Glomerular endothelial cell (primary cell): ENCODE measurements at regions not wholly inside any gene's neighbourhood (a gene's known extent, or its start where the extent isn't known, plus 50 kb on each side); places are given as distances from the start of the nearest gene placed in this dataset.

Source experiments
- DNase-seq: peaks from one replicate; pipeline ENCODE4 v3.0.0-alpha.2; 2011; ENCODE audit warnings: low read depth, low spot score; ENCODE audit errors: extremely low read depth

GRCh38 chr10:4775808-4776207 is 50.2 kb upstream of the AKR1E2 start:
- no peak for DNase-seq

- no peak for DNase-seq
These were observed 53.8 kb upstream of the AKR1E2 start for GRCh38 chr10:4772202-4772570.

GRCh38 chr10:4771554-4772201 is 54.3 kb upstream of the AKR1E2 start:
- DNase-seq = no peak

- peak; percentile 93 for DNase-seq
These were observed 55.0 kb upstream of the AKR1E2 start for GRCh38 chr10:4770801-4771553.

- DNase-seq = no peak
These were observed 57.6 kb upstream of the AKR1E2 start for GRCh38 chr10:4768416-4768815.

GRCh38 chr10:4767033-4767814 is 58.8 kb upstream of the AKR1E2 start:
- DNase-seq = no peak

- DNase-seq = no peak
These were observed 59.6 kb upstream of the AKR1E2 start for GRCh38 chr10:4766454-4766853.

GRCh38 chr10:4765428-4765827 is 60.6 kb upstream of the AKR1E2 start:
- DNase-seq = no peak

GRCh38 chr10:4763960-4764428 is 62.0 kb upstream of the AKR1E2 start:
- DNase-seq = no peak

- DNase-seq = no peak
These were observed 62.5 kb upstream of the AKR1E2 start for GRCh38 chr10:4763513-4763912.

GRCh38 chr10:4758256-4758655 is 67.8 kb upstream of the AKR1E2 start:
- no peak for DNase-seq

- no peak for DNase-seq
These were observed 70.6 kb upstream of the AKR1E2 start for GRCh38 chr10:4755286-4755989.

GRCh38 chr10:4754143-4754542 is 71.9 kb upstream of the AKR1E2 start:
- DNase-seq = no peak

- DNase-seq = no peak
These were observed 74.8 kb upstream of the AKR1E2 start for GRCh38 chr10:4751211-4751610.

GRCh38 chr10:4749271-4749574 is 76.8 kb upstream of the AKR1E2 start:
- DNase-seq = no peak

GRCh38 chr10:4748491-4749270 is 77.3 kb upstream of the AKR1E2 start:
- no peak for DNase-seq

- DNase-seq = no peak
These were observed 83.8 kb upstream of the AKR1E2 start for GRCh38 chr10:4742217-4742616.

GRCh38 chr10:4740471-4740870 is 85.5 kb upstream of the AKR1E2 start:
- DNase-seq = no peak

- DNase-seq = no peak
These were observed 89.4 kb upstream of the AKR1E2 start for GRCh38 chr10:4736608-4737007.

GRCh38 chr10:4736183-4736582 is 89.8 kb upstream of the AKR1E2 start:
- no peak for DNase-seq

- no peak for DNase-seq
These were observed 92.2 kb upstream of the AKR1E2 start for GRCh38 chr10:4733843-4734224.
